Activated naive CD4-positive, alpha-beta T cell treated with anti-CD3 and anti-CD28 coated beads for 36 hours (primary cell): ENCODE measurements at regions not wholly inside any gene's neighbourhood (a gene's known extent, or its start where the extent isn't known, plus 50 kb on each side); places are given as distances from the start of the nearest gene placed in this dataset.

Source experiments
- CTCF ChIA-PET: fragments of 350-600 bp; sonication (Branson Sonifier 250); formaldehyde crosslinking; loops from one replicate; lab custom pipeline; 2021; ENCODE audit warnings: antibody characterized with exemption; lab: Charles Lee
- DNase-seq: peaks from one replicate; pipeline ENCODE4 v3.0.0-alpha.2; 2020
- H3K27ac Mint-ChIP-seq: one replicate; pipeline ENCODE4 v1.8.0; 2021; ENCODE audit warnings: mild to moderate bottlenecking, mixed read lengths
- H3K27me3 Mint-ChIP-seq: one replicate; pipeline ENCODE4 v1.8.0; 2021; ENCODE audit warnings: low read depth, mixed read lengths
- H3K36me3 Mint-ChIP-seq: one replicate; pipeline ENCODE4 v1.8.0; 2021; ENCODE audit warnings: low read depth, mixed read lengths
- H3K4me1 Mint-ChIP-seq: one replicate; pipeline ENCODE4 v1.8.0; 2021; ENCODE audit warnings: low read depth, mixed read lengths
- H3K4me3 Mint-ChIP-seq: one replicate; pipeline ENCODE4 v1.8.0; 2021; ENCODE audit warnings: mild to moderate bottlenecking, moderate library complexity, mixed read lengths
- H3K9me3 Mint-ChIP-seq: one replicate; pipeline ENCODE4 v1.8.0; 2021; ENCODE audit warnings: mixed read lengths
- intact Hi-C: fragments of 100-400 bp; cut with micrococcal nuclease; formaldehyde crosslinking; loops from one replicate; pipeline ENCODE4 v1.15.1; 2023

- peaks cover 3% of the 10 kb centered on the region for H3K36me3 Mint-ChIP-seq
- peaks cover 30% of the 10 kb centered on the region for H3K4me1 Mint-ChIP-seq
- no peak overlapping the region for H3K27ac Mint-ChIP-seq
- CTCF ChIA-PET = no interaction called here
- no peak for DNase-seq
- intact Hi-C loops = no loop called here
- H3K9me3 Mint-ChIP-seq = peaks cover 8% of the 10 kb centered on the region
- no peaks in the 10 kb centered on the region for H3K27me3 Mint-ChIP-seq
- no peak overlapping the region for H3K4me3 Mint-ChIP-seq
These were observed 69.3 kb downstream of the CHST2 start for GRCh38 chr3:143188881-143189280.

- Mint-ChIP-seq H3K9me3 (peaks cover 9% of the 10 kb centered on the region), H3K27ac (no peak overlapping the region), H3K27me3 (no peaks in the 10 kb centered on the region), H3K36me3 (peaks cover 3% of the 10 kb centered on the region), H3K4me1 (peaks cover 27% of the 10 kb centered on the region), H3K4me3 (no peak overlapping the region)
- intact Hi-C loops = no loop called here
- CTCF ChIA-PET = interaction anchor here (0.6 kb wide), 1 partner anchor 28 kb away, joined by 6 read pairs; no protein-coding TSS in a partner anchor
- no peak for DNase-seq
These were observed 70.5 kb downstream of the CHST2 start for GRCh38 chr3:143190101-143190500.

- no peak overlapping the region for H3K27ac Mint-ChIP-seq
- no peak for DNase-seq
- H3K36me3 Mint-ChIP-seq = peaks cover 3% of the 10 kb centered on the region
- peaks cover 27% of the 10 kb centered on the region for H3K4me1 Mint-ChIP-seq
- CTCF ChIA-PET = interaction anchor here (0.7 to 0.8 kb wide), 2 partner anchors 19 to 27 kb away, joined by 3 to 4 read pairs; no protein-coding TSS in a partner anchor
- intact Hi-C loops = no loop called here
- peaks cover 11% of the 10 kb centered on the region for H3K9me3 Mint-ChIP-seq
- no peaks in the 10 kb centered on the region for H3K27me3 Mint-ChIP-seq
- no peak overlapping the region for H3K4me3 Mint-ChIP-seq
These were observed 72.6 kb downstream of the CHST2 start for GRCh38 chr3:143192193-143192592.

GRCh38 chr3:143200001-143200924 is 80.7 kb downstream of the CHST2 start:
- intact Hi-C loops = no loop called here
- CTCF ChIA-PET = no interaction called here
- no peaks in the 10 kb centered on the region for H3K4me1 Mint-ChIP-seq
- H3K36me3 Mint-ChIP-seq = no peaks in the 10 kb centered on the region
- no peak overlapping the region for H3K4me3 Mint-ChIP-seq
- H3K9me3 Mint-ChIP-seq = peaks cover 6% of the 10 kb centered on the region
- no peak overlapping the region for H3K27ac Mint-ChIP-seq
- H3K27me3 Mint-ChIP-seq = no peaks in the 10 kb centered on the region
- no peak for DNase-seq

GRCh38 chr3:143201045-143201444 is 81.5 kb downstream of the CHST2 start:
- H3K4me3 Mint-ChIP-seq = no peak overlapping the region
- DNase-seq = no peak
- no peak overlapping the region for H3K27ac Mint-ChIP-seq
- H3K36me3 Mint-ChIP-seq = no peaks in the 10 kb centered on the region
- CTCF ChIA-PET = no interaction called here
- H3K4me1 Mint-ChIP-seq = no peaks in the 10 kb centered on the region
- H3K9me3 Mint-ChIP-seq = peaks cover 12% of the 10 kb centered on the region
- H3K27me3 Mint-ChIP-seq = no peaks in the 10 kb centered on the region
- intact Hi-C loops = no loop called here

GRCh38 chr3:143201870-143202752 is 82.5 kb downstream of the CHST2 start:
- Mint-ChIP-seq H3K4me3 (no peak overlapping the region), H3K27me3 (no peaks in the 10 kb centered on the region), H3K36me3 (no peaks in the 10 kb centered on the region), H3K9me3 (peaks cover 11% of the 10 kb centered on the region), H3K4me1 (no peaks in the 10 kb centered on the region), H3K27ac (no peak overlapping the region)
- intact Hi-C loops = no loop called here
- no peak for DNase-seq
- CTCF ChIA-PET = interaction anchor here (0.6 kb wide), 1 partner anchor 332 kb away, joined by 3 read pairs; no protein-coding TSS in a partner anchor

GRCh38 chr3:143203142-143203541 is 83.6 kb downstream of the CHST2 start:
- H3K27ac Mint-ChIP-seq = no peak overlapping the region
- H3K36me3 Mint-ChIP-seq = no peaks in the 10 kb centered on the region
- H3K27me3 Mint-ChIP-seq = no peaks in the 10 kb centered on the region
- H3K4me3 Mint-ChIP-seq = no peak overlapping the region
- no peak for DNase-seq
- CTCF ChIA-PET = interaction anchor here (0.6 kb wide), 2 partner anchors 232 to 333 kb away, joined by 3 read pairs; no protein-coding TSS in a partner anchor
- peaks cover 5% of the 10 kb centered on the region for H3K9me3 Mint-ChIP-seq
- intact Hi-C loops = no loop called here
- no peaks in the 10 kb centered on the region for H3K4me1 Mint-ChIP-seq

- H3K27me3 Mint-ChIP-seq = no peaks in the 10 kb centered on the region
- H3K4me3 Mint-ChIP-seq = no peak overlapping the region
- H3K36me3 Mint-ChIP-seq = no peaks in the 10 kb centered on the region
- intact Hi-C loops = no loop called here
- CTCF ChIA-PET = interaction anchor here (0.6 kb wide), 1 partner anchor 231 kb away, joined by 3 read pairs; no protein-coding TSS in a partner anchor
- H3K4me1 Mint-ChIP-seq = no peaks in the 10 kb centered on the region
- peaks cover 5% of the 10 kb centered on the region for H3K9me3 Mint-ChIP-seq
- no peak overlapping the region for H3K27ac Mint-ChIP-seq
- DNase-seq = no peak
These were observed 84.3 kb downstream of the CHST2 start for GRCh38 chr3:143203848-143204247.

GRCh38 chr3:143206955-143207337 is 87.4 kb downstream of the CHST2 start:
- Mint-ChIP-seq H3K36me3 (no peaks in the 10 kb centered on the region), H3K9me3 (peaks cover 5% of the 10 kb centered on the region), H3K27ac (no peak overlapping the region), H3K4me1 (no peaks in the 10 kb centered on the region), H3K4me3 (no peak overlapping the region), H3K27me3 (no peaks in the 10 kb centered on the region)
- intact Hi-C loops = no loop called here
- CTCF ChIA-PET = no interaction called here
- no peak for DNase-seq

- no peak for DNase-seq
- CTCF ChIA-PET = interaction anchor here (0.5 to 0.7 kb wide), 2 partner anchors 65 to 232 kb away, joined by 3 read pairs; no protein-coding TSS in a partner anchor
- intact Hi-C loops = no loop called here
- Mint-ChIP-seq H3K9me3 (peaks cover 5% of the 10 kb centered on the region), H3K36me3 (no peaks in the 10 kb centered on the region), H3K27me3 (no peaks in the 10 kb centered on the region), H3K4me1 (no peaks in the 10 kb centered on the region), H3K4me3 (no peak overlapping the region), H3K27ac (no peak overlapping the region)
These were observed 87.9 kb downstream of the CHST2 start for GRCh38 chr3:143207338-143207961.

GRCh38 chr3:143208976-143209714 is 89.6 kb downstream of the CHST2 start:
- no peaks in the 10 kb centered on the region for H3K4me1 Mint-ChIP-seq
- no peak overlapping the region for H3K4me3 Mint-ChIP-seq
- intact Hi-C loops = no loop called here
- no peaks in the 10 kb centered on the region for H3K27me3 Mint-ChIP-seq
- no peak overlapping the region for H3K27ac Mint-ChIP-seq
- no peaks in the 10 kb centered on the region for H3K36me3 Mint-ChIP-seq
- no peak for DNase-seq
- H3K9me3 Mint-ChIP-seq = peaks cover 5% of the 10 kb centered on the region
- CTCF ChIA-PET = no interaction called here
